Neural progenitor cell (in vitro differentiated cells): ENCODE measurements at regions not wholly inside any gene's neighbourhood (a gene's known extent, or its start where the extent isn't known, plus 50 kb on each side); places are given as distances from the start of the nearest gene placed in this dataset.

Experiments
- DNase-seq: peaks from one replicate; pipeline ENCODE4 v3.0.0-alpha.2; 2016; ENCODE audit warnings: low spot score
- H2AFZ ChIP-seq: fragments of 200-600 bp; sonication (generic); replicated peaks from 2 replicates; pipeline ENCODE4 v1.6.1; 2016; ENCODE audit warnings: antibody characterized with exemption
- H3F3A ChIP-seq: fragments of 200-600 bp; sonication (generic); 2 replicates; pipeline ENCODE4 v1.6.1; 2016; ENCODE audit warnings: antibody characterized with exemption, low read depth
- H3K27ac ChIP-seq: fragments of 200-600 bp; sonication (generic); 2 replicates; pipeline ENCODE4 v1.5.1; 2016; ENCODE audit warnings: mild to moderate bottlenecking
- H3K27me3 ChIP-seq: fragments of 200-600 bp; sonication (generic); 2 replicates; pipeline ENCODE4 v1.6.1; 2016; ENCODE audit warnings: mild to moderate bottlenecking, moderate library complexity
- H3K36me3 ChIP-seq: fragments of 200-600 bp; sonication (generic); 2 replicates; pipeline ENCODE4 v1.5.1; 2016
- H3K4me1 ChIP-seq: fragments of 200-600 bp; sonication (generic); 2 replicates; pipeline ENCODE4 v1.6.1; 2016; ENCODE audit warnings: mixed run types
- H3K4me2 ChIP-seq: fragments of 200-600 bp; sonication (generic); 2 replicates; pipeline ENCODE4 v1.6.1; 2016
- H3K4me3 ChIP-seq: fragments of 200-600 bp; sonication (generic); 2 replicates; pipeline ENCODE4 v1.5.1; 2016
- H3K79me2 ChIP-seq: fragments of 200-600 bp; sonication (generic); 2 replicates; pipeline ENCODE4 v1.6.1; 2016; ENCODE audit warnings: low read depth
- H3K9ac ChIP-seq: fragments of 200-600 bp; sonication (generic); 2 replicates; pipeline ENCODE4 v1.6.1; 2016
- H3K9me3 ChIP-seq: fragments of 200-600 bp; sonication (generic); 2 replicates; pipeline ENCODE4 v1.5.1; 2016; ENCODE audit warnings: low read depth
- H4K20me1 ChIP-seq: fragments of 200-600 bp; sonication (generic); 2 replicates; pipeline ENCODE4 v1.6.1; 2016; ENCODE audit warnings: low read depth
- H3K27ac Mint-ChIP-seq: 3 replicates; pipeline ENCODE4 v1.8.0; 2021; ENCODE audit warnings: mixed read lengths
- H3K27me3 Mint-ChIP-seq: 2 replicates; pipeline ENCODE4 v1.8.0; 2022; ENCODE audit warnings: low read depth, mild to moderate bottlenecking, inconsistent platforms, moderate library complexity, mixed read lengths; ENCODE audit not compliant: insufficient read depth
- H3K36me3 Mint-ChIP-seq: 3 replicates; pipeline ENCODE4 v1.8.0; 2021; ENCODE audit warnings: mixed read lengths
- H3K4me1 Mint-ChIP-seq: 3 replicates; pipeline ENCODE4 v1.8.0; 2021; ENCODE audit warnings: mixed read lengths
- H3K4me3 Mint-ChIP-seq: 3 replicates; pipeline ENCODE4 v1.8.0; 2021; ENCODE audit warnings: mild to moderate bottlenecking, moderate library complexity, mixed read lengths
- H3K9me3 Mint-ChIP-seq: 3 replicates; pipeline ENCODE4 v1.8.0; 2020; ENCODE audit warnings: mixed read lengths
- CTCF ChIP-seq: fragments of 200-600 bp; sonication (generic); IDR thresholded peaks from 2 replicates; pipeline ENCODE4 v1.5.1; 2017; ENCODE audit warnings: antibody characterized with exemption, mild to moderate bottlenecking
- EZH2 ChIP-seq: fragments of 200-600 bp; sonication (generic); IDR thresholded peaks from 2 replicates; pipeline ENCODE4 v1.6.1; 2017; ENCODE audit warnings: antibody characterized with exemption, mild to moderate bottlenecking, moderate library complexity
- EZH2phosphoT487 ChIP-seq: fragments of 200-600 bp; sonication (generic); IDR thresholded peaks from 2 replicates; pipeline ENCODE4 v1.6.1; 2017; ENCODE audit warnings: antibody characterized with exemption

- Mint-ChIP-seq H3K4me3 (no peak overlapping the region), H3K27me3 (peaks cover 15% of the 10 kb centered on the region), H3K36me3 (peaks cover 3% of the 10 kb centered on the region)
Measured at GRCh38 chr22:49543876-49544275, 283.8 kb downstream of the BRD1 start.

GRCh38 chr22:49541693-49542230 is 285.9 kb downstream of the BRD1 start:
- Histone ChIP-seq H2AFZ (no peak overlapping the region), H3K9ac (no peak overlapping the region), H3K36me3 (no peaks in the 10 kb centered on the region), H3K4me2 (no peak overlapping the region), H3K4me1 (peaks cover 19% of the 10 kb centered on the region), H3F3A (peaks cover 9% of the 10 kb centered on the region), H3K79me2 (no peaks in the 10 kb centered on the region), H4K20me1 (no peaks in the 10 kb centered on the region), H3K9me3 (no peaks in the 10 kb centered on the region), H3K4me3 (no peak overlapping the region), H3K27ac (no peak overlapping the region), H3K27me3 (no peaks in the 10 kb centered on the region)
- Mint-ChIP-seq H3K27ac (no peak overlapping the region), H3K36me3 (peaks cover 3% of the 10 kb centered on the region), H3K4me3 (no peak overlapping the region), H3K27me3 (peaks cover 15% of the 10 kb centered on the region), H3K4me1 (peaks cover 24% of the 10 kb centered on the region), H3K9me3 (peaks cover 7% of the 10 kb centered on the region)
- no peak for DNase-seq
- TF ChIP-seq EZH2: no peak
- no peak for TF ChIP-seq EZH2phosphoT487
- TF ChIP-seq CTCF: no peak

More at GRCh38 chr22:49543876-49544275, 283.8 kb downstream of the BRD1 start:
- Histone ChIP-seq H3K9ac (no peak overlapping the region), H3K9me3 (no peaks in the 10 kb centered on the region), H3K4me3 (no peak overlapping the region), H3K79me2 (no peaks in the 10 kb centered on the region), H4K20me1 (no peaks in the 10 kb centered on the region), H3K36me3 (no peaks in the 10 kb centered on the region), H3K4me1 (peaks cover 10% of the 10 kb centered on the region), H3F3A (no peaks in the 10 kb centered on the region), H3K4me2 (no peak overlapping the region), H3K27me3 (no peaks in the 10 kb centered on the region), H2AFZ (no peak overlapping the region), H3K27ac (no peak overlapping the region)
- Mint-ChIP-seq H3K27ac (no peak overlapping the region), H3K9me3 (peaks cover 7% of the 10 kb centered on the region), H3K4me1 (peaks cover 13% of the 10 kb centered on the region)
- no peak for TF ChIP-seq CTCF
- TF ChIP-seq EZH2phosphoT487: no peak
- TF ChIP-seq EZH2: no peak
- no peak for DNase-seq

GRCh38 chr22:49540913-49541692 is 286.6 kb downstream of the BRD1 start:
- TF ChIP-seq EZH2phosphoT487 (no peak), CTCF (no peak), EZH2 (no peak)
- H3K4me1 ChIP-seq: peaks cover 26% of the 10 kb centered on the region
- peaks cover 15% of the 10 kb centered on the region for H3F3A ChIP-seq
- Mint-ChIP-seq H3K4me3 (no peak overlapping the region), H3K9me3 (peaks cover 5% of the 10 kb centered on the region), H3K27me3 (peaks cover 15% of the 10 kb centered on the region), H3K36me3 (peaks cover under 1% of the 10 kb centered on the region), H3K4me1 (peaks cover 29% of the 10 kb centered on the region), H3K27ac (no peak overlapping the region)
- DNase-seq: no peak
- no peaks in the 10 kb centered on the region for H3K79me2 ChIP-seq
- H3K9me3 ChIP-seq: no peaks in the 10 kb centered on the region
- no peak overlapping the region for H3K9ac ChIP-seq
- no peak overlapping the region for H3K4me3 ChIP-seq
- no peaks in the 10 kb centered on the region for H3K27me3 ChIP-seq
- no peak overlapping the region for H2AFZ ChIP-seq
- H4K20me1 ChIP-seq: no peaks in the 10 kb centered on the region
- no peak overlapping the region for H3K27ac ChIP-seq
- no peak overlapping the region for H3K4me2 ChIP-seq
- H3K36me3 ChIP-seq: no peaks in the 10 kb centered on the region
